ENCODE measurements at regions not wholly inside any gene's neighbourhood (a gene's known extent, or its start where the extent isn't known, plus 50 kb on each side); places are given as distances from the start of the nearest gene placed in this dataset.

DNA sequence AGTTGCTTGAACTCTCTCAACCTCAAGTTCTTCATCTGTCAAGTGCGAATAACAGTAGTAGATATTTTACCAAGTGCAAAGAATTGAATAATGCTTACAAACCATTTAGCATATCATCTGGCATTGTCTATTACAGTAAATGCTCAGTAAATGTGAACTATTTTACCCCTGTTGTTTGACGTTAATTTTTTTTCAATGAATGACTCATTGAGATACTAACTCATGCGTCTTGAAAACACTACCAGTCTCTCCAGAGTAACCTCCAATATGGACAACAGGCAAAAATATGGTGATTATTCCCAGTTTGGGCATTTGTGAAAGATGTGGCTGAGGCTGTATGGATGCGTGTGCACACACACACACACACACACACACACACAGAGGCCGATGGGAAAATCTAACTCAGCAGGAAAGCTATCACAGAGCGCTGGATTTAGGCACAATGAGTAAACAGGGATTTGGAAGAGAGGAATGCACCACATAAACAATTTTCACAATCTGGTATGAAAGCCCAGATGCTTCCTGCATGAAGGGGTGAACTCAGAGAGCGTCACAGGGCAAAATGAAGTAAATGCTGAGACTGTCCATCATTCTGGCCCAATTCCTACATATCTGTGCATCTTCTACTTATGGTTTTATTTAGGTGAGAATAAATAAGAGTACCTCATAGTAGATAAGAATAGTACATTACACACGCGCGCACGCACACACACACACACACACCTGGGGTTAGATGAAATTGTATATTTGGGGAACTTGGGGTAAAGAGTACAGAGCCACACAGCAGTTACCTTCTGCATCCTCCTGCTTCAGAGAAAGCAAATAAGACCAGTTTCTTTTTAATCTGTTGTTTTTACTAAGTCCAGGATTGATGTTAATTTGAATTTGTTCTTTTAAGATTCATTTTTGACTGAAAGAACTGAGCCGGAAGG lies 128.7 kb downstream of the PALM2AKAP2 start:
- H3K4me1 ChIP-seq (ENCODE audit: control insufficient read depth, insufficient read depth, low read length) = peaks cover 4% of the 10 kb centered on the region
- H3K27ac ChIP-seq (ENCODE audit: low read depth, low read length) = no peak overlapping the region
- WGBS (ENCODE audit: insufficient coverage) = 60% methylated on average over 1 of the region's 12 CpGs
- H3K36me3 ChIP-seq (ENCODE audit: control insufficient read depth, insufficient read depth, low read length) = no peaks in the 10 kb centered on the region
- H3K4me3 ChIP-seq (ENCODE audit: low read depth, low read length) = no peak overlapping the region
- H3K27me3 ChIP-seq (ENCODE audit: control insufficient read depth, insufficient read depth, low read length) = no peaks in the 10 kb centered on the region
- peak in 1 of 6 donors; percentile 54 for DNase-seq (ENCODE audit: low read depth in 4 of 6, low spot score in 6 of 6)
- H3K9me3 ChIP-seq (ENCODE audit: control insufficient read depth, insufficient read depth, low read length) = no peaks in the 10 kb centered on the region

GRCh38 chr9:109910671-109911518 lies 130.9 kb downstream of the PALM2AKAP2 start:
- WGBS (ENCODE audit: insufficient coverage) = 86% methylated on average over 4 of the region's 5 CpGs
- peaks cover 4% of the 10 kb centered on the region for H3K4me1 ChIP-seq (ENCODE audit: control insufficient read depth, insufficient read depth, low read length)
- DNase-seq (ENCODE audit: low read depth in 4 of 6, low spot score in 6 of 6) = no peak

DNA sequence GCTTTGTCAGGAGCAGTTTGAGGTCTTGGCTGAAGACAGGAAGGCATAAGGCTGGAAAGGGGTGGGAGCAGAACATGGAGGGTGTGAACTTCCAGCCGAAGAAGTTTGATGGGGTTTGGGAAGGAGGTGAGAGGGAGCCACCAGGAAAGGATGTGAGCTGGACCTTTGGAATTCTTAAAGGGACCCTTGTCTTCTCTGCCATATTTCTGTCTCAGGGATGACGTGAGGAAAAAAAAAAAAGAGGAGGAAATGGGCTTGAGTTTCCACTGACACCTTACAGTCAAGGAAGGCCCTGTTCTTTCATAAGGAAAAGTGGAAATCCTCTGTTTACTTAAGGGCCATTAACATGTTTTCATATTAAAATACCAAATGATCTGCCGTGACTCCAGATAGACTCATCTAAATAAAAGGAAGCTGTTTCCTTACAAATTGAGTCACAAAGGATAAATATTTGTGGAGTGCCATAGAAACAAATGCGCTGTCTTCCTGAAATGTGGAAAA lies 132.1 kb downstream of the PALM2AKAP2 start:
- H3K27ac ChIP-seq (ENCODE audit: low read depth, low read length) = no peak overlapping the region
- no peaks in the 10 kb centered on the region for H3K9me3 ChIP-seq (ENCODE audit: control insufficient read depth, insufficient read depth, low read length)
- H3K4me1 ChIP-seq (ENCODE audit: control insufficient read depth, insufficient read depth, low read length) = peaks cover 4% of the 10 kb centered on the region
- no peaks in the 10 kb centered on the region for H3K36me3 ChIP-seq (ENCODE audit: control insufficient read depth, insufficient read depth, low read length)
- H3K27me3 ChIP-seq (ENCODE audit: control insufficient read depth, insufficient read depth, low read length) = no peaks in the 10 kb centered on the region
- no peak overlapping the region for H3K4me3 ChIP-seq (ENCODE audit: low read depth, low read length)
- no peak for DNase-seq (ENCODE audit: low read depth in 4 of 6, low spot score in 6 of 6)
- WGBS (ENCODE audit: insufficient coverage) = 33% methylated on average over 1 of the region's 4 CpGs

More at GRCh38 chr9:109910671-109911518, 130.9 kb downstream of the PALM2AKAP2 start:
- Histone ChIP-seq H3K27me3 (ENCODE audit: control insufficient read depth, insufficient read depth, low read length) (no peaks in the 10 kb centered on the region), H3K27ac (ENCODE audit: low read depth, low read length) (no peak overlapping the region), H3K36me3 (ENCODE audit: control insufficient read depth, insufficient read depth, low read length) (no peaks in the 10 kb centered on the region), H3K4me3 (ENCODE audit: low read depth, low read length) (no peak overlapping the region), H3K9me3 (ENCODE audit: control insufficient read depth, insufficient read depth, low read length) (no peaks in the 10 kb centered on the region)

- Histone ChIP-seq H3K27me3 (ENCODE audit: control insufficient read depth, insufficient read depth, low read length) (no peaks in the 10 kb centered on the region), H3K9me3 (ENCODE audit: control insufficient read depth, insufficient read depth, low read length) (no peaks in the 10 kb centered on the region), H3K36me3 (ENCODE audit: control insufficient read depth, insufficient read depth, low read length) (no peaks in the 10 kb centered on the region), H3K27ac (ENCODE audit: low read depth, low read length) (no peak overlapping the region), H3K4me3 (ENCODE audit: low read depth, low read length) (no peak overlapping the region), H3K4me1 (ENCODE audit: control insufficient read depth, insufficient read depth, low read length) (peaks cover 4% of the 10 kb centered on the region)
- WGBS (ENCODE audit: insufficient coverage) = 74% methylated on average over 4 of the region's 7 CpGs
- DNase-seq (ENCODE audit: low read depth in 4 of 6, low spot score in 6 of 6) = peak in 2 of 6 donors; percentile 56 to 61
Observed at GRCh38 chr9:109912726-109913460, 132.9 kb downstream of the PALM2AKAP2 start.

- no CpG with 5 or more reads among the region's 2 CpGs for WGBS (ENCODE audit: insufficient coverage)
- no peak for DNase-seq (ENCODE audit: low read depth in 4 of 6, low spot score in 6 of 6)
- H3K36me3 ChIP-seq (ENCODE audit: control insufficient read depth, insufficient read depth, low read length) = no peaks in the 10 kb centered on the region
- H3K27ac ChIP-seq (ENCODE audit: low read depth, low read length) = no peak overlapping the region
- H3K4me1 ChIP-seq (ENCODE audit: control insufficient read depth, insufficient read depth, low read length) = peaks cover 4% of the 10 kb centered on the region
- H3K4me3 ChIP-seq (ENCODE audit: low read depth, low read length) = no peak overlapping the region
- no peaks in the 10 kb centered on the region for H3K9me3 ChIP-seq (ENCODE audit: control insufficient read depth, insufficient read depth, low read length)
- no peaks in the 10 kb centered on the region for H3K27me3 ChIP-seq (ENCODE audit: control insufficient read depth, insufficient read depth, low read length)
Observed at GRCh38 chr9:109913461-109913810, 133.4 kb downstream of the PALM2AKAP2 start.

DNA sequence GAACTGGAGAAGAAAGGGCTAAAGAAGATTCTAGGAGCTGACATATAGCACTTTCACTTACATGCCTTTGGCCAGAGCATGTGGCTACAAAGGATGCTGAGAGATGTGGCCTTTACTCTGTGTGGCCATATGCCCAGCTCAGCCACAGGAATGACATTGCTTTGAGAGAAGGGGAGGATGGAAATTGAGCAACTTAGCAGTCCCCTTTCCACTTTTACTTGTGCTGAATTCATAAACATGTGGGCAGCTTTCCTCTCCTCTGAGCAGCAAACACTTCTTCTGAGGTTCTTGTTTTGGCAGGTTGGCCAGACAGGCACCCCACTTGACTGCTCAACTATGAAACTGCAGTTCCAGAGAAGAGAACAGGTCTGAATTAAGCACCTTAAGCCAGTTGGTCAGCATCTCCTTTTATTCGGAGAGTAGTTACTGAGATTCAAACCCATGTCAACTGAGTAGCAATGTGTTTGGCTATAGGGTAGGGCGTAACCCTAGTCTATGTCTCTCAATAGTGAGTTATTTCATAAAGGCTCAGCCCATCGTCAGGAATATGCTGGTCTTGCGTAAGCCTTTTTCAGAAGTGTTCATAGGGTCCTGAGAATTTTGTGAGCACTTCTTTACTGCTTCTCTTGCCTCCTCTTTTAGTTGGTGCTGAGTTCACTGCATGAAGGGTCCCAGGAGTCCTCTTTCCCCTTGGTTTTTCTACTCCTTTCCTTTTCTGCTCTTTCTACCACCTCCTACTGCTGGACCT lies 134.5 kb downstream of the PALM2AKAP2 start:
- 100% methylated on average over 2 of the region's 4 CpGs for WGBS (ENCODE audit: insufficient coverage)
- H3K9me3 ChIP-seq (ENCODE audit: control insufficient read depth, insufficient read depth, low read length) = no peaks in the 10 kb centered on the region
- no peak for DNase-seq (ENCODE audit: low read depth in 4 of 6, low spot score in 6 of 6)
- no peaks in the 10 kb centered on the region for H3K36me3 ChIP-seq (ENCODE audit: control insufficient read depth, insufficient read depth, low read length)
- no peak overlapping the region for H3K27ac ChIP-seq (ENCODE audit: low read depth, low read length)
- H3K27me3 ChIP-seq (ENCODE audit: control insufficient read depth, insufficient read depth, low read length) = no peaks in the 10 kb centered on the region
- peaks cover 4% of the 10 kb centered on the region for H3K4me1 ChIP-seq (ENCODE audit: control insufficient read depth, insufficient read depth, low read length)
- no peak overlapping the region for H3K4me3 ChIP-seq (ENCODE audit: low read depth, low read length)

- Histone ChIP-seq H3K36me3 (ENCODE audit: control insufficient read depth, insufficient read depth, low read length) (no peaks in the 10 kb centered on the region), H3K27me3 (ENCODE audit: control insufficient read depth, insufficient read depth, low read length) (no peaks in the 10 kb centered on the region), H3K4me3 (ENCODE audit: low read depth, low read length) (no peak overlapping the region), H3K4me1 (ENCODE audit: control insufficient read depth, insufficient read depth, low read length) (peaks cover 4% of the 10 kb centered on the region), H3K27ac (ENCODE audit: low read depth, low read length) (no peak overlapping the region), H3K9me3 (ENCODE audit: control insufficient read depth, insufficient read depth, low read length) (no peaks in the 10 kb centered on the region)
- no peak for DNase-seq (ENCODE audit: low read depth in 4 of 6, low spot score in 6 of 6)
- WGBS (ENCODE audit: insufficient coverage) = 94% methylated on average over 5 of the region's 6 CpGs
Observed at GRCh38 chr9:109916316-109916715, 136.3 kb downstream of the PALM2AKAP2 start.

- WGBS (ENCODE audit: insufficient coverage) = 58% methylated on average over 5 of the region's 11 CpGs
- DNase-seq (ENCODE audit: low read depth in 4 of 6, low spot score in 6 of 6) = peak in 1 of 6 donors; percentile 70
Observed at GRCh38 chr9:109918339-109919163, 138.6 kb downstream of the PALM2AKAP2 start.

More at GRCh38 chr9:109918339-109919163, 138.6 kb downstream of the PALM2AKAP2 start:
- Histone ChIP-seq H3K27ac (ENCODE audit: low read depth, low read length) (no peak overlapping the region), H3K9me3 (ENCODE audit: control insufficient read depth, insufficient read depth, low read length) (no peaks in the 10 kb centered on the region), H3K4me1 (ENCODE audit: control insufficient read depth, insufficient read depth, low read length) (no peaks in the 10 kb centered on the region), H3K36me3 (ENCODE audit: control insufficient read depth, insufficient read depth, low read length) (no peaks in the 10 kb centered on the region), H3K4me3 (ENCODE audit: low read depth, low read length) (no peak overlapping the region), H3K27me3 (ENCODE audit: control insufficient read depth, insufficient read depth, low read length) (no peaks in the 10 kb centered on the region)

Measured in spinal cord (tissue), 9 donors.